Astrocyte (in vitro differentiated cells and primary cell): ENCODE measurements at regions not wholly inside any gene's neighbourhood (a gene's known extent, or its start where the extent isn't known, plus 50 kb on each side); places are given as distances from the start of the nearest gene placed in this dataset.

Experiments used
- EZH2 ChIP-seq: IDR thresholded peaks from 2 replicates; pipeline ENCODE4 v1.6.1; 2012; ENCODE audit warnings: mild to moderate bottlenecking, low read length, inconsistent platforms; ENCODE audit not compliant: insufficient read depth
- TF ChIP-seq, protein P1 (sequence below): IDR thresholded peaks from 2 replicates; pipeline ENCODE4 v1.5.1; 2011; ENCODE audit warnings: low read depth, mild to moderate bottlenecking, inconsistent platforms, low read length, moderate library complexity; ENCODE audit not compliant: insufficient read depth

DNA sequence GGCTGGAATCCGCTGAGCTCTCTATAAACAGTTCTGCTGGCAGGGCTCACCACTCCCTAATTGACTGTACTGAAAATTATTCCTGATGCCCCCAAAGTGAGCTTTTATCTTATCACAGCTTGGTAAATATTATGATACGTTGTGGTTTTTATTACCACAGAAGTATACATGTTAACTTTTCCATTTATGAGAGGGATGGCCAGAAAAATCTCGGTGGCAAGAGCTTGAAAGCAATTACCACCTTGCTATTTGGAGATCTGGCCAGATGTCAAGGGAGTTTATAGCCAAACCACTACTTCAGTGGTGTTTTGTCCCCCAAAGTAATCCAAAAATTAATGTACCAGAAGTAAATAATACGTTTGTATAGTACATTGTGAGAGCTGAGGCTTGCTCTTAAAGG lies 75.4 kb upstream of the RCN1 start:
- TF ChIP-seq, protein P1, sequence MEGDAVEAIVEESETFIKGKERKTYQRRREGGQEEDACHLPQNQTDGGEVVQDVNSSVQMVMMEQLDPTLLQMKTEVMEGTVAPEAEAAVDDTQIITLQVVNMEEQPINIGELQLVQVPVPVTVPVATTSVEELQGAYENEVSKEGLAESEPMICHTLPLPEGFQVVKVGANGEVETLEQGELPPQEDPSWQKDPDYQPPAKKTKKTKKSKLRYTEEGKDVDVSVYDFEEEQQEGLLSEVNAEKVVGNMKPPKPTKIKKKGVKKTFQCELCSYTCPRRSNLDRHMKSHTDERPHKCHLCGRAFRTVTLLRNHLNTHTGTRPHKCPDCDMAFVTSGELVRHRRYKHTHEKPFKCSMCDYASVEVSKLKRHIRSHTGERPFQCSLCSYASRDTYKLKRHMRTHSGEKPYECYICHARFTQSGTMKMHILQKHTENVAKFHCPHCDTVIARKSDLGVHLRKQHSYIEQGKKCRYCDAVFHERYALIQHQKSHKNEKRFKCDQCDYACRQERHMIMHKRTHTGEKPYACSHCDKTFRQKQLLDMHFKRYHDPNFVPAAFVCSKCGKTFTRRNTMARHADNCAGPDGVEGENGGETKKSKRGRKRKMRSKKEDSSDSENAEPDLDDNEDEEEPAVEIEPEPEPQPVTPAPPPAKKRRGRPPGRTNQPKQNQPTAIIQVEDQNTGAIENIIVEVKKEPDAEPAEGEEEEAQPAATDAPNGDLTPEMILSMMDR = no peak
- TF ChIP-seq EZH2 = no peak
